ENCODE measurements at regions not wholly inside any gene's neighbourhood (a gene's known extent, or its start where the extent isn't known, plus 50 kb on each side); places are given as distances from the start of the nearest gene placed in this dataset.

GRCh38 chr16:87034317-87034716 is 282.9 kb downstream of the C16orf95 start:
- no peak for TF ChIP-seq GATA2 (IDR thresholded peaks at IDR 0.05; ENCODE audit: low read depth, low read length)
- TF ChIP-seq GATA3 (IDR thresholded peaks at IDR 0.05; ENCODE audit: low read depth, low read length) = no peak
